ENCODE measurements at regions not wholly inside any gene's neighbourhood (a gene's known extent, or its start where the extent isn't known, plus 50 kb on each side); places are given as distances from the start of the nearest gene placed in this dataset.

GRCh38 chrX:2610246-2611170 is 80.6 kb upstream of the CD99 start:
- peak; percentile 11 for DNase-seq (ENCODE audit: extremely low spot score, unreplicated experiment)
- TF ChIP-seq, protein P1, sequence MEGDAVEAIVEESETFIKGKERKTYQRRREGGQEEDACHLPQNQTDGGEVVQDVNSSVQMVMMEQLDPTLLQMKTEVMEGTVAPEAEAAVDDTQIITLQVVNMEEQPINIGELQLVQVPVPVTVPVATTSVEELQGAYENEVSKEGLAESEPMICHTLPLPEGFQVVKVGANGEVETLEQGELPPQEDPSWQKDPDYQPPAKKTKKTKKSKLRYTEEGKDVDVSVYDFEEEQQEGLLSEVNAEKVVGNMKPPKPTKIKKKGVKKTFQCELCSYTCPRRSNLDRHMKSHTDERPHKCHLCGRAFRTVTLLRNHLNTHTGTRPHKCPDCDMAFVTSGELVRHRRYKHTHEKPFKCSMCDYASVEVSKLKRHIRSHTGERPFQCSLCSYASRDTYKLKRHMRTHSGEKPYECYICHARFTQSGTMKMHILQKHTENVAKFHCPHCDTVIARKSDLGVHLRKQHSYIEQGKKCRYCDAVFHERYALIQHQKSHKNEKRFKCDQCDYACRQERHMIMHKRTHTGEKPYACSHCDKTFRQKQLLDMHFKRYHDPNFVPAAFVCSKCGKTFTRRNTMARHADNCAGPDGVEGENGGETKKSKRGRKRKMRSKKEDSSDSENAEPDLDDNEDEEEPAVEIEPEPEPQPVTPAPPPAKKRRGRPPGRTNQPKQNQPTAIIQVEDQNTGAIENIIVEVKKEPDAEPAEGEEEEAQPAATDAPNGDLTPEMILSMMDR (IDR thresholded peaks at IDR 0.05) = no peak
- peaks cover 10% of the 10 kb centered on the region for H3K36me3 Mint-ChIP-seq (ENCODE audit: unreplicated experiment)
- H3K4me1 Mint-ChIP-seq (ENCODE audit: unreplicated experiment) = peaks cover 28% of the 10 kb centered on the region
- no peaks in the 10 kb centered on the region for H3K27me3 Mint-ChIP-seq (ENCODE audit: unreplicated experiment)
- no peaks in the 10 kb centered on the region for H3K9me3 Mint-ChIP-seq (ENCODE audit: unreplicated experiment)
- H3K27ac Mint-ChIP-seq (ENCODE audit: unreplicated experiment) = peak overlapping the region; percentile 67
- peak overlapping the region; percentile 86 for H3K4me3 Mint-ChIP-seq (ENCODE audit: unreplicated experiment)

DNA sequence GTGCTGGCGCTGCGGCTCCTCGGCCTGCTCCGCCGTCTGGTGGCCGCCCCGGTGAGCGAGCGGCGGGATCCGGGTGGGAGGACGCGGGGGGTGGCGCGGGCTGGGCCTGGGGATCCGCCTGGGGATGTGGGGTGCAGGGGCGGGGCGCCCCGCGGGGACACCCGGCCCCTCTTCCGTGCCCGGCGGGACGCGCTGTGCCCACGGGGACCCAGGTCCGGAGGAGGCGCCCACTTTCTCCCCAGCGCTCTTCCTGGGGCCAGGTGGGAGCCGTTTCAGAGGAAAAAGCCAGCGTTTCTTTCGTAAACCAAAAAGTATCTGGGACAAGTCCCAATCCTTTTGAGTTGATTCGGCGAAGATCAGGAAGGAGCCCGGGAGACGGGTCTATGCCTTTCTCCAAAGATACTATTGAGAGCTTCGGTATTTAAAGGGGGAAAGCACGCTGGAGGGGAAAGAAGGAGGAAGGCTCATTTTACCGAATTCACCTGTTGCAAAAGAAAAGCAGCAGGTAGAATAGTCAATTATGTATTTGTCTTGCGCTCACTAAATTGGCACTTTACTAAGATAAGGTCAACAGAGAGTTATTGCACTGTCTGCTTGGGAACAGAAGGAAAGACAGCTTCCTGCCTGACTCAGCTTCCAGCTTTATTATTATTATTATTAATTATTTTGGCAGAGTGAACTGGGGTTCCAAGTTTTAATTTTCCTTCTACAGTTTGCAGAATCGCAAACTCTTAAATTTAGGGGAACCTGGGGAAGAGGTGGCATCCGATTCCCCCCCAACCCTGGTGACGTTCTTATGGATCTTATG is 81.5 kb upstream of the CD99 start:
- peak overlapping the region; percentile 86 for H3K4me3 Mint-ChIP-seq (ENCODE audit: unreplicated experiment)
- DNase-seq (ENCODE audit: extremely low spot score, unreplicated experiment) = peak; percentile 10
- H3K36me3 Mint-ChIP-seq (ENCODE audit: unreplicated experiment) = peaks cover 6% of the 10 kb centered on the region
- H3K4me1 Mint-ChIP-seq (ENCODE audit: unreplicated experiment) = peaks cover 23% of the 10 kb centered on the region
- no peaks in the 10 kb centered on the region for H3K27me3 Mint-ChIP-seq (ENCODE audit: unreplicated experiment)
- no peaks in the 10 kb centered on the region for H3K9me3 Mint-ChIP-seq (ENCODE audit: unreplicated experiment)
- H3K27ac Mint-ChIP-seq (ENCODE audit: unreplicated experiment) = peak overlapping the region; percentile 82
- TF ChIP-seq, protein P1 (IDR thresholded peaks at IDR 0.05) = peak; percentile 45

- H3K27me3 Mint-ChIP-seq (ENCODE audit: unreplicated experiment) = no peaks in the 10 kb centered on the region
- H3K27ac Mint-ChIP-seq (ENCODE audit: unreplicated experiment) = peak overlapping the region; percentile 71
- peak; percentile 92 for DNase-seq (ENCODE audit: extremely low spot score, unreplicated experiment)
- TF ChIP-seq, protein P1 (IDR thresholded peaks at IDR 0.05) = no peak
- H3K36me3 Mint-ChIP-seq (ENCODE audit: unreplicated experiment) = peaks cover 6% of the 10 kb centered on the region
- peaks cover 22% of the 10 kb centered on the region for H3K4me1 Mint-ChIP-seq (ENCODE audit: unreplicated experiment)
- H3K9me3 Mint-ChIP-seq (ENCODE audit: unreplicated experiment) = no peaks in the 10 kb centered on the region
- peak overlapping the region; percentile 84 for H3K4me3 Mint-ChIP-seq (ENCODE audit: unreplicated experiment)
Measured at GRCh38 chrX:2608638-2609430, 82.3 kb upstream of the CD99 start.

DNA sequence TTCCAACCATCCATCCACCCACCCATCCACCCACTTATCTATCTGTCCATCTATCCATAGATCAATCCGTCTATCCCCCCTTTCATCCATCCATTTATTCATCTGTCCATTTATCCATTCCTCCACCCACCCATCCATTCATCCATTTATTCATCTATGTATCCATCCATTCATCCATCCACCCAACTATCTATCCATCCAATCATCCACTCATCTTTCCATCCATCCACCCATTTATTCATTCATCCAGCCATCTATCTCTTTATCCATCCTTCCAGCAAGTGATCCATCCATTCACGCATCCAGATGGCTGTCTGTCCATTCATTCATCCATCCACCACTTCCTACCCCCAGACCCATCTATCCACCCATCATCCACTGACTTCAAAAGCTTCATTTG is 84.0 kb upstream of the CD99 start:
- H3K9me3 Mint-ChIP-seq (ENCODE audit: unreplicated experiment) = no peaks in the 10 kb centered on the region
- DNase-seq (ENCODE audit: extremely low spot score, unreplicated experiment) = peak; percentile 3
- TF ChIP-seq, protein P1 (IDR thresholded peaks at IDR 0.05) = no peak
- H3K36me3 Mint-ChIP-seq (ENCODE audit: unreplicated experiment) = peaks cover 2% of the 10 kb centered on the region
- no peak overlapping the region for H3K27ac Mint-ChIP-seq (ENCODE audit: unreplicated experiment)
- H3K4me1 Mint-ChIP-seq (ENCODE audit: unreplicated experiment) = peaks cover 22% of the 10 kb centered on the region
- no peaks in the 10 kb centered on the region for H3K27me3 Mint-ChIP-seq (ENCODE audit: unreplicated experiment)
- H3K4me3 Mint-ChIP-seq (ENCODE audit: unreplicated experiment) = peak overlapping the region; percentile 11

Measured in osteocyte (in vitro differentiated cells).